A673 (cell line): ENCODE measurements at regions not wholly inside any gene's neighbourhood (a gene's known extent, or its start where the extent isn't known, plus 50 kb on each side); places are given as distances from the start of the nearest gene placed in this dataset.

ENCODE experiments used
- CTCF ChIP-seq: fragments of 300-800, 200-600 bp; sonication (generic); conservative IDR thresholded peaks from 2 replicates; pipeline ENCODE4 v1.5.1; 2017; ENCODE audit warnings: low read depth, mild to moderate bottlenecking, antibody characterized with exemption, low read length, moderate library complexity, mixed read lengths
- EZH2 ChIP-seq: fragments of 200-600 bp; sonication (generic); IDR thresholded peaks from 2 replicates; pipeline ENCODE4 v1.6.1; 2017; ENCODE audit warnings: borderline replicate concordance, low read depth, mild to moderate bottlenecking, mixed read lengths, antibody characterized with exemption, low read length; ENCODE audit not compliant: poor library complexity, severe bottlenecking

- TF ChIP-seq CTCF (no peak), EZH2 (no peak)
These were observed 584.6 kb upstream of the MKI67 start for GRCh38 chr10:128710798-128711183.
